Right renal pelvis (tissue), 4 donors: ENCODE measurements at regions not wholly inside any gene's neighbourhood (a gene's known extent, or its start where the extent isn't known, plus 50 kb on each side); places are given as distances from the start of the nearest gene placed in this dataset.

ENCODE experiments used
- DNase-seq, 4 donors: peaks; one replicate each; pipeline ENCODE4 v3.0.0-alpha.2; 2013; ENCODE audit warnings: low read depth in 4 of 4, low spot score in 3 of 4, missing footprints in 1 of 4

- no peak for DNase-seq
These were observed 140.1 kb upstream of the BTBD3 start for GRCh38 chr20:11777387-11778205.

GRCh38 chr20:11778206-11778570 lies 139.5 kb upstream of the BTBD3 start:
- no peak for DNase-seq

GRCh38 chr20:11780765-11781369 lies 136.8 kb upstream of the BTBD3 start:
- DNase-seq = no peak

GRCh38 chr20:11783102-11783850 lies 134.4 kb upstream of the BTBD3 start:
- DNase-seq = no peak

GRCh38 chr20:11785885-11786507 lies 131.7 kb upstream of the BTBD3 start:
- DNase-seq = no peak

GRCh38 chr20:11790046-11790445 lies 127.6 kb upstream of the BTBD3 start:
- no peak for DNase-seq

GRCh38 chr20:11791316-11791715 lies 126.4 kb upstream of the BTBD3 start:
- no peak for DNase-seq

GRCh38 chr20:11791835-11792567 lies 125.7 kb upstream of the BTBD3 start:
- DNase-seq = no peak

- no peak for DNase-seq
These were observed 125.1 kb upstream of the BTBD3 start for GRCh38 chr20:11792568-11792953.

- no peak for DNase-seq
These were observed 123.2 kb upstream of the BTBD3 start for GRCh38 chr20:11794525-11794924.

GRCh38 chr20:11795071-11795615 lies 122.5 kb upstream of the BTBD3 start:
- DNase-seq = no peak

- DNase-seq = no peak
These were observed 121.7 kb upstream of the BTBD3 start for GRCh38 chr20:11796026-11796425.

GRCh38 chr20:11797156-11797555 lies 120.5 kb upstream of the BTBD3 start:
- DNase-seq = no peak

- DNase-seq = no peak
These were observed 118.4 kb upstream of the BTBD3 start for GRCh38 chr20:11799281-11799684.

- DNase-seq = no peak
These were observed 110.3 kb upstream of the BTBD3 start for GRCh38 chr20:11807054-11808048.

- DNase-seq = no peak
These were observed 108.9 kb upstream of the BTBD3 start for GRCh38 chr20:11808841-11809240.

GRCh38 chr20:11810311-11811083 lies 107.2 kb upstream of the BTBD3 start:
- DNase-seq = no peak
